ENCODE measurements at regions not wholly inside any gene's neighbourhood (a gene's known extent, or its start where the extent isn't known, plus 50 kb on each side); places are given as distances from the start of the nearest gene placed in this dataset.

GRCh38 chr1:94741996-94742395 lies 78.2 kb upstream of the SLC44A3 start:
- TF ChIP-seq POLR2A (IDR thresholded peaks at IDR 0.05) (no peak), CTCF (IDR thresholded peaks at IDR 0.05) (no peak)

All from testis (tissue), 2 donors.